ENCODE measurements at regions not wholly inside any gene's neighbourhood (a gene's known extent, or its start where the extent isn't known, plus 50 kb on each side); places are given as distances from the start of the nearest gene placed in this dataset.
"Not testable (repeated sequence)": the region's sequence is repeated elsewhere in the genome, so short reads cannot be mapped to it uniquely, and the experiment has no call there.

- H3K36me3 ChIP-seq; H3K27me3 ChIP-seq; ATAC-seq; H3K4me1 ChIP-seq; DNase-seq; H3K27ac ChIP-seq; H3K9me3 ChIP-seq; intact Hi-C loops (cut with DNase I); H3K4me3 ChIP-seq: not testable (repeated sequence)
- TF ChIP-seq CTCF (IDR thresholded peaks at IDR 0.05): peak in 3 of 9 donors; percentile 19 to 51 (median 20)
- WGBS, 2 donors: 8 to 17% methylated on average over 2 to 3 of the region's 5 CpGs
These were observed 1825.5 kb upstream of the TPTE start for GRCh38 chr21:8695889-8696288.

- H3K4me1 ChIP-seq; H3K9me3 ChIP-seq; H3K4me3 ChIP-seq; H3K27ac ChIP-seq; DNase-seq; H3K36me3 ChIP-seq; ATAC-seq; H3K27me3 ChIP-seq; intact Hi-C loops (cut with DNase I): not testable (repeated sequence)
- 0% methylated on average over 3 of the region's 3 CpGs; no CpG with 5 or more reads in 1 of the 2 donors for WGBS, 2 donors
- TF ChIP-seq CTCF (IDR thresholded peaks at IDR 0.05): peak in 2 of 9 donors; percentile 31 to 33
These were observed 1820.1 kb upstream of the TPTE start for GRCh38 chr21:8701297-8701696.

DNA sequence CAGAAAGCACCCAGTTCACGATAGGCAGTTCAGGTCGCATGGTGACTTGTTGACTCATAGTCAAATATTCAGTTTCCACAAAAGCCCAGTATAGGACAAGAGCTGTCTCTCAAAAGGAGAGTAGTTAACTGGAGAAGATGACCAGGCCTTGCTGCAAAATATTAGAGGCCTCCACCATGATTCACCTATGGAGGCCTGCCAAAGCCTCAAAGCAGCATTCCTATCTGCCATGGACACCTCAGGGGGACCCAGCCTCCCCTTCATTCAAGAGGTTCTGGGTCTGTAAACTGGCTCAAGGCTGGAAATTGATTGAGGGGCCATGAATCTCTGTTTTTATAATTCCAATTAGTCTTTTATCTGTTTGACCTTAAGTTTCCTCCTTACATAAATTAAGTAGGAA, 1815.6 kb upstream of the TPTE start:
- H3K9me3 ChIP-seq; H3K36me3 ChIP-seq; H3K27me3 ChIP-seq; ATAC-seq; intact Hi-C loops (cut with DNase I); H3K4me1 ChIP-seq; DNase-seq; H3K4me3 ChIP-seq; H3K27ac ChIP-seq: not testable (repeated sequence)
- no CpG with 5 or more reads among the region's 2 CpGs for WGBS, 2 donors
